SK-N-SH (cell line): ENCODE measurements at regions not wholly inside any gene's neighbourhood (a gene's known extent, or its start where the extent isn't known, plus 50 kb on each side); places are given as distances from the start of the nearest gene placed in this dataset.

Source experiments
- CTCF ChIP-seq: fragments of 200-600 bp; sonication (generic); IDR thresholded peaks from 2 replicates; pipeline ENCODE4 v1.6.1; 2017; ENCODE audit warnings: antibody characterized with exemption, mild to moderate bottlenecking, moderate library complexity
- EP300 ChIP-seq, 2 experiments: IDR thresholded peaks; 2 replicates each; pipeline versions ENCODE4 v1.4.0 to v1.6.1; 2012; ENCODE audit warnings: borderline replicate concordance in 1 of 2, low read depth in 1 of 2, low read length in 1 of 2
- EZH2phosphoT487 ChIP-seq: fragments of 200-600 bp; sonication (generic); IDR thresholded peaks from 2 replicates; pipeline ENCODE4 v1.6.1; 2017; ENCODE audit warnings: low read depth, mixed run types, mild to moderate bottlenecking, antibody characterized with exemption, moderate library complexity, borderline replicate concordance
- MXI1 ChIP-seq: IDR thresholded peaks from 2 replicates; pipeline ENCODE4 v1.6.1; 2012; ENCODE audit warnings: mild to moderate bottlenecking, low read depth, low read length, improper control_type of control experiment
- NFIC ChIP-seq: IDR thresholded peaks from 2 replicates; pipeline ENCODE4 v1.4.0; 2012; ENCODE audit warnings: borderline replicate concordance
- NRF1 ChIP-seq: IDR thresholded peaks from 2 replicates; pipeline ENCODE4 v1.6.1; 2012; ENCODE audit warnings: low read depth, mild to moderate bottlenecking, low read length
- POLR2AphosphoS5 ChIP-seq: IDR thresholded peaks from 2 replicates; pipeline ENCODE4 v1.6.1; 2012; ENCODE audit warnings: low read depth, low read length
- RAD21 ChIP-seq: IDR thresholded peaks from 2 replicates; pipeline ENCODE4 v1.6.1; 2012; ENCODE audit warnings: mild to moderate bottlenecking, low read length
- RCOR1 ChIP-seq: fragments of 150-350 bp; IDR thresholded peaks from 2 replicates; pipeline ENCODE4 v1.6.1; 2017; ENCODE audit warnings: antibody characterized with exemption, low read length
- REST ChIP-seq: IDR thresholded peaks from 2 replicates; pipeline ENCODE4 v1.6.1; 2012; ENCODE audit warnings: mild to moderate bottlenecking, low read depth, low read length, moderate library complexity
- TAF1 ChIP-seq: IDR thresholded peaks from 2 replicates; pipeline ENCODE4 v1.6.1; 2012; ENCODE audit warnings: low read depth, mild to moderate bottlenecking, low read length, moderate library complexity, borderline replicate concordance
- TCF12 ChIP-seq: IDR thresholded peaks from 2 replicates; pipeline ENCODE4 v1.4.0; 2012
- USF1 ChIP-seq: IDR thresholded peaks from 2 replicates; pipeline ENCODE4 v1.4.0; 2012; ENCODE audit warnings: low read depth, borderline replicate concordance
- YY1 ChIP-seq: IDR thresholded peaks from 2 replicates; pipeline ENCODE4 v1.4.0; 2012; ENCODE audit warnings: low read depth, mild to moderate bottlenecking

- TF ChIP-seq CTCF (no peak), EP300 (IDR thresholded peaks at IDR 0.05; ENCODE audit: borderline replicate concordance in 1 of 2, low read depth in 1 of 2, low read length in 1 of 2) (no peak), NFIC (no peak), REST (no peak), RCOR1 (no peak), RAD21 (no peak), NRF1 (no peak), TAF1 (no peak), TCF12 (no peak), USF1 (no peak), EZH2phosphoT487 (no peak), YY1 (no peak), POLR2AphosphoS5 (no peak), MXI1 (no peak)
Observed at GRCh38 chr2:220959391-220959802, 612.7 kb downstream of the EPHA4 start.
